Erythroblast (primary cell): ENCODE measurements at regions not wholly inside any gene's neighbourhood (a gene's known extent, or its start where the extent isn't known, plus 50 kb on each side); places are given as distances from the start of the nearest gene placed in this dataset.

Experiments
- DNase-seq, 2 experiments: peaks; one replicate each; lab custom pipeline; 2025; lab: John Stamatoyannopoulos, UW
- GATA1 ChIP-seq: IDR thresholded peaks from 2 replicates; pipeline ENCODE4 v1.6.1; 2011; ENCODE audit warnings: low read depth, mild to moderate bottlenecking, control low read depth, low read length, moderate library complexity
- POLR2A ChIP-seq: IDR thresholded peaks from 2 replicates; pipeline ENCODE4 v1.6.1; 2011; ENCODE audit warnings: mild to moderate bottlenecking, low read length

GRCh38 chr7:136245327-136246004 lies 268.3 kb upstream of the MTPN start:
- no peak for DNase-seq
- no peak for TF ChIP-seq POLR2A
- no peak for TF ChIP-seq GATA1

GRCh38 chr7:136234040-136234439 lies 256.9 kb upstream of the MTPN start:
- no peak for DNase-seq
- TF ChIP-seq POLR2A (no peak), GATA1 (no peak)

- no peak for DNase-seq
- TF ChIP-seq GATA1: no peak
Observed at GRCh38 chr7:136230210-136230609, 253.1 kb upstream of the MTPN start.

GRCh38 chr7:136229790-136230189 lies 252.6 kb upstream of the MTPN start:
- DNase-seq: no peak
- no peak for TF ChIP-seq GATA1
- TF ChIP-seq POLR2A: no peak

GRCh38 chr7:136228171-136228570 lies 251.0 kb upstream of the MTPN start:
- TF ChIP-seq POLR2A (no peak), GATA1 (no peak)
- no peak for DNase-seq

- DNase-seq: no peak
- TF ChIP-seq POLR2A: no peak
- TF ChIP-seq GATA1: no peak
Observed at GRCh38 chr7:136214356-136214755, 237.2 kb upstream of the MTPN start.

GRCh38 chr7:136213012-136213411 lies 235.9 kb upstream of the MTPN start:
- TF ChIP-seq GATA1: no peak
- no peak for TF ChIP-seq POLR2A
- DNase-seq: no peak

- TF ChIP-seq POLR2A (no peak), GATA1 (no peak)
- no peak for DNase-seq
Observed at GRCh38 chr7:136210664-136211063, 233.5 kb upstream of the MTPN start.

- TF ChIP-seq GATA1 (no peak), POLR2A (no peak)
- no peak for DNase-seq
Observed at GRCh38 chr7:136210079-136210478, 232.9 kb upstream of the MTPN start.

GRCh38 chr7:136205956-136206355 lies 228.8 kb upstream of the MTPN start:
- TF ChIP-seq GATA1: no peak
- no peak for TF ChIP-seq POLR2A
- DNase-seq: no peak

GRCh38 chr7:136198168-136198567 lies 221.0 kb upstream of the MTPN start:
- TF ChIP-seq GATA1 (no peak), POLR2A (no peak)
- DNase-seq: no peak

- no peak for DNase-seq
- no peak for TF ChIP-seq POLR2A
- no peak for TF ChIP-seq GATA1
Observed at GRCh38 chr7:136194878-136195277, 217.7 kb upstream of the MTPN start.

GRCh38 chr7:136193940-136194339 lies 216.8 kb upstream of the MTPN start:
- no peak for DNase-seq
- TF ChIP-seq GATA1: no peak
- no peak for TF ChIP-seq POLR2A

- no peak for TF ChIP-seq GATA1
- TF ChIP-seq POLR2A: no peak
- no peak for DNase-seq
Observed at GRCh38 chr7:136189506-136189998, 212.4 kb upstream of the MTPN start.

GRCh38 chr7:136186281-136186680 lies 209.1 kb upstream of the MTPN start:
- DNase-seq: no peak
- TF ChIP-seq POLR2A (no peak), GATA1 (no peak)

- no peak for TF ChIP-seq POLR2A
- TF ChIP-seq GATA1: no peak
- no peak for DNase-seq
Observed at GRCh38 chr7:136184719-136185118, 207.6 kb upstream of the MTPN start.
